ENCODE measurements at regions not wholly inside any gene's neighbourhood (a gene's known extent, or its start where the extent isn't known, plus 50 kb on each side); places are given as distances from the start of the nearest gene placed in this dataset.

- Histone ChIP-seq H3K4me1 (ENCODE audit: insufficient read depth, low read length, poor library complexity, severe bottlenecking) (no peaks in the 10 kb centered on the region), H3K36me3 (ENCODE audit: insufficient read depth, low read length) (no peaks in the 10 kb centered on the region), H2AFZ (ENCODE audit: low read length) (no peak overlapping the region), H3F3A (ENCODE audit: low read depth) (no peaks in the 10 kb centered on the region), H3K9ac (ENCODE audit: low read depth, low read length, poor library complexity, severe bottlenecking) (no peak overlapping the region), H3K27me3 (ENCODE audit: insufficient read depth, low read length, poor library complexity, severe bottlenecking) (no peaks in the 10 kb centered on the region), H3K9me3 (ENCODE audit: insufficient read depth, low read depth, low read length) (no peaks in the 10 kb centered on the region), H3K9me2 (replicated peaks; ENCODE audit: low read depth, low read length) (no peaks in the 10 kb centered on the region), H4K20me1 (ENCODE audit: insufficient read depth, low read length, poor library complexity, severe bottlenecking) (no peaks in the 10 kb centered on the region), H3K4me2 (ENCODE audit: low read depth, low read length, poor library complexity, severe bottlenecking) (no peak overlapping the region), H3K79me2 (ENCODE audit: insufficient read depth, low read length) (no peaks in the 10 kb centered on the region), H3K4me3 (ENCODE audit: low read length, poor library complexity, severe bottlenecking) (no peak overlapping the region)
- TF ChIP-seq CTCF (conservative IDR thresholded peaks at IDR 0.05; ENCODE audit: low read length), result no peak
- TF ChIP-seq EZH2phosphoT487 (IDR thresholded peaks at IDR 0.05; ENCODE audit: borderline replicate concordance), result no peak
Measured at GRCh38 chr6:134593442-134593841, 275.5 kb upstream of the SGK1 start.

DNA sequence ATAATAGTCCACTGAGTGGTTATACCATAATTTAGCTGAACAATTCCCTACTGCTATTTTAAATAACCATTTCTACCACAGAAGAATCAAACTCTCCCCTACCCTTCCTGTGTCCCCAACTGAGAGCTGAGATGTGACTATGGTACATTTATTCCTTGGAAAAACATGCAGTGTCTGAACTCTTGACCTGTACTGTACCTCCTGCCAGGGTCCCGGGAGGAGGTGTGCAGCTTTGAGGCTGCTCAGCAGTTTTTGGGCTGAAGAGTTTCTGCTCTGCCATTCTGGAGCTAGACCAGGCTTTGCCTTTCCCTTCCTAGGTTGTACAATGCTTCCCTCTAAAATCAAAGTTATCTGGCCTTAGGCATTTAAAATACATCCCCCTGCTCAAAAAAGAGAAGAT is 275.1 kb upstream of the SGK1 start:
- Histone ChIP-seq H3K9ac (ENCODE audit: low read depth, low read length, poor library complexity, severe bottlenecking) (no peak overlapping the region), H4K20me1 (ENCODE audit: insufficient read depth, low read length, poor library complexity, severe bottlenecking) (no peaks in the 10 kb centered on the region), H3K27me3 (ENCODE audit: insufficient read depth, low read length, poor library complexity, severe bottlenecking) (no peaks in the 10 kb centered on the region), H3K36me3 (ENCODE audit: insufficient read depth, low read length) (no peaks in the 10 kb centered on the region), H2AFZ (ENCODE audit: low read length) (no peak overlapping the region), H3K79me2 (ENCODE audit: insufficient read depth, low read length) (no peaks in the 10 kb centered on the region), H3K4me1 (ENCODE audit: insufficient read depth, low read length, poor library complexity, severe bottlenecking) (no peaks in the 10 kb centered on the region), H3F3A (ENCODE audit: low read depth) (no peaks in the 10 kb centered on the region), H3K4me3 (ENCODE audit: low read length, poor library complexity, severe bottlenecking) (no peak overlapping the region), H3K9me2 (replicated peaks; ENCODE audit: low read depth, low read length) (no peaks in the 10 kb centered on the region), H3K9me3 (ENCODE audit: insufficient read depth, low read depth, low read length) (no peaks in the 10 kb centered on the region), H3K4me2 (ENCODE audit: low read depth, low read length, poor library complexity, severe bottlenecking) (no peak overlapping the region)
- no peak for TF ChIP-seq EZH2phosphoT487 (IDR thresholded peaks at IDR 0.05; ENCODE audit: borderline replicate concordance)
- TF ChIP-seq CTCF (conservative IDR thresholded peaks at IDR 0.05; ENCODE audit: low read length), result no peak

GRCh38 chr6:134590449-134590848 is 272.5 kb upstream of the SGK1 start:
- Histone ChIP-seq H4K20me1 (ENCODE audit: insufficient read depth, low read length, poor library complexity, severe bottlenecking) (no peaks in the 10 kb centered on the region), H3K9me3 (ENCODE audit: insufficient read depth, low read depth, low read length) (no peaks in the 10 kb centered on the region), H3K9ac (ENCODE audit: low read depth, low read length, poor library complexity, severe bottlenecking) (no peak overlapping the region), H3K9me2 (replicated peaks; ENCODE audit: low read depth, low read length) (no peaks in the 10 kb centered on the region), H3K4me3 (ENCODE audit: low read length, poor library complexity, severe bottlenecking) (no peak overlapping the region), H3K27me3 (ENCODE audit: insufficient read depth, low read length, poor library complexity, severe bottlenecking) (no peaks in the 10 kb centered on the region), H3K36me3 (ENCODE audit: insufficient read depth, low read length) (no peaks in the 10 kb centered on the region), H3F3A (ENCODE audit: low read depth) (no peaks in the 10 kb centered on the region), H3K4me1 (ENCODE audit: insufficient read depth, low read length, poor library complexity, severe bottlenecking) (no peaks in the 10 kb centered on the region), H3K4me2 (ENCODE audit: low read depth, low read length, poor library complexity, severe bottlenecking) (no peak overlapping the region), H2AFZ (ENCODE audit: low read length) (no peak overlapping the region), H3K79me2 (ENCODE audit: insufficient read depth, low read length) (no peaks in the 10 kb centered on the region)
- TF ChIP-seq EZH2phosphoT487 (IDR thresholded peaks at IDR 0.05; ENCODE audit: borderline replicate concordance) (no peak), CTCF (conservative IDR thresholded peaks at IDR 0.05; ENCODE audit: low read length) (no peak)

All from Loucy (cell line).